Peyer's patch (tissue), 4 donors: ENCODE measurements at regions not wholly inside any gene's neighbourhood (a gene's known extent, or its start where the extent isn't known, plus 50 kb on each side); places are given as distances from the start of the nearest gene placed in this dataset.

Experiments used
- POLR2A ChIP-seq, 2 donors: fragments of 450-650 bp; IDR thresholded peaks; one replicate each; pipeline ENCODE4 v1.5.1; 2017; ENCODE audit warnings: antibody characterized with exemption in 2 of 2, mild to moderate bottlenecking in 2 of 2, moderate library complexity in 2 of 2
- TF ChIP-seq, protein P1 (sequence below), 6 experiments: fragments of 450-650 bp in 4 of 6; fragments of 200-600 bp in 2 of 6; sonication (generic) in 1 of 6; IDR thresholded peaks; one replicate each; pipeline ENCODE4 v1.5.1; 2017 to 2019; ENCODE audit warnings: antibody characterized with exemption in 6 of 6, mild to moderate bottlenecking in 3 of 6, moderate library complexity in 1 of 6

DNA sequence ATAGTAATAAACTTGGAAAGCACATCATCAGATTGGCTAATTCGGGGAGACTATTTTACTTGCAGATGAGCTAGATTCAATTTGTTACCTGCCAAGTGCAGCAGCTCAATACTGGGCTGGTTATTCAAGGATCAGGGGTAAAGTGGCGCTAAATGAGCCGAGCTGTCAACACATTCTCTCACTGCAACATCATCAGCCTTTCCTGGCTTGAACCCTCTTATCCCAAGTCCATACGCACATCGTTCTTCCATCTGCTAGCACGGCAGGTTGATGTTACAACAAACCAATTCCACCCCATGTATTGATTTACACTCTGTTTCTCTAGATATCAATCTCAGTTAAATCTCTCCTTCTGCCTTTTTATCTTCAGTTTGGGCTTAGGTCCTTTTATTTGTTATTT lies 2101.5 kb upstream of the AGA start:
- no peak for TF ChIP-seq POLR2A (IDR thresholded peaks at IDR 0.05)
- TF ChIP-seq, protein P1, sequence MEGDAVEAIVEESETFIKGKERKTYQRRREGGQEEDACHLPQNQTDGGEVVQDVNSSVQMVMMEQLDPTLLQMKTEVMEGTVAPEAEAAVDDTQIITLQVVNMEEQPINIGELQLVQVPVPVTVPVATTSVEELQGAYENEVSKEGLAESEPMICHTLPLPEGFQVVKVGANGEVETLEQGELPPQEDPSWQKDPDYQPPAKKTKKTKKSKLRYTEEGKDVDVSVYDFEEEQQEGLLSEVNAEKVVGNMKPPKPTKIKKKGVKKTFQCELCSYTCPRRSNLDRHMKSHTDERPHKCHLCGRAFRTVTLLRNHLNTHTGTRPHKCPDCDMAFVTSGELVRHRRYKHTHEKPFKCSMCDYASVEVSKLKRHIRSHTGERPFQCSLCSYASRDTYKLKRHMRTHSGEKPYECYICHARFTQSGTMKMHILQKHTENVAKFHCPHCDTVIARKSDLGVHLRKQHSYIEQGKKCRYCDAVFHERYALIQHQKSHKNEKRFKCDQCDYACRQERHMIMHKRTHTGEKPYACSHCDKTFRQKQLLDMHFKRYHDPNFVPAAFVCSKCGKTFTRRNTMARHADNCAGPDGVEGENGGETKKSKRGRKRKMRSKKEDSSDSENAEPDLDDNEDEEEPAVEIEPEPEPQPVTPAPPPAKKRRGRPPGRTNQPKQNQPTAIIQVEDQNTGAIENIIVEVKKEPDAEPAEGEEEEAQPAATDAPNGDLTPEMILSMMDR (IDR thresholded peaks at IDR 0.05): no peak
